GM19455 (cell line): ENCODE measurements at regions not wholly inside any gene's neighbourhood (a gene's known extent, or its start where the extent isn't known, plus 50 kb on each side); places are given as distances from the start of the nearest gene placed in this dataset.
A peak's percentile ranks its signal among the peaks of the same experiment; 100 is the strongest.
"Not testable (repeated sequence)": the region's sequence is repeated elsewhere in the genome, so short reads cannot be mapped to it uniquely, and the experiment has no call there.

ENCODE experiments used
- ATAC-seq: cut with Tn5 transposase; IDR thresholded peaks from one replicate; pipeline ENCODE4 v1.9.1; 2021; ENCODE audit not compliant: unreplicated experiment

DNA sequence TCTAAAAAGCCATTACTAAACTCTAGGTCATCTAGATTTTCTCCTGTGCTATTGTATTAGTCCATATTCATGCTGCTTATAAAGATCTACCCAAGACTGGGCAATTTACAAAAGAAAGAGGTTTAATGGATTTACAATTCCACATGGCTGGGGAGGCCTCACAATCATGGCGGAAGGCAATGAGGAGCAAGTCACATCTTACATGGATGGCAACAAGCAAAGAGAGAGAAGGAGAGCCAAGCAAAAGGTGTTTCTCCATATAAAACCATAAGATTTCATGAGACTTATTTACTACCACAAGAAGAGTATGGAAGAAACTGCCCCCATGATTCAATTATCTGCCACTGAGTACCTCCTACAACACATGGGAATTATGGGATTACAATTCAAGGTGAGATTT lies 69.6 kb upstream of the CCDC6 start:
- ATAC-seq = not testable (repeated sequence)

DNA sequence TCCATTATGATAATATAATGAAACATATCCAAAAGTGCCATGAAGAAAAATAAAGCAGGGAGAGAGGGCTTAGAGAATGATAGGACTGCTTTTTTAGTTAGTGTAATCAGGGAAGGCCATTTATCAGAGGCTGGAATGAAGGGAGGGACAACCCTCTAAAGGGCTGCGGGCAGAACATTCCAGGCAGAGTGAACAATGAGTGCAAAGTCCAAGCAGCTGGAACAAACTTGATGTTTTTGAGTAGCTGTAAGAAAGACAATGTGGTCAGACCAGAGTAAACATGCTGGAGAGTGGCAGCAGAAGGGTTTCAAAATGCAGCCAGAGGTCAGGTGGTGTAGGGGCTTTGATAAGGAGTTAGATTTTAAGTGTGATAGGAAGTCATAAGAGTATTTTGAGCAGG lies 65.6 kb upstream of the CCDC6 start:
- ATAC-seq = no peak

DNA sequence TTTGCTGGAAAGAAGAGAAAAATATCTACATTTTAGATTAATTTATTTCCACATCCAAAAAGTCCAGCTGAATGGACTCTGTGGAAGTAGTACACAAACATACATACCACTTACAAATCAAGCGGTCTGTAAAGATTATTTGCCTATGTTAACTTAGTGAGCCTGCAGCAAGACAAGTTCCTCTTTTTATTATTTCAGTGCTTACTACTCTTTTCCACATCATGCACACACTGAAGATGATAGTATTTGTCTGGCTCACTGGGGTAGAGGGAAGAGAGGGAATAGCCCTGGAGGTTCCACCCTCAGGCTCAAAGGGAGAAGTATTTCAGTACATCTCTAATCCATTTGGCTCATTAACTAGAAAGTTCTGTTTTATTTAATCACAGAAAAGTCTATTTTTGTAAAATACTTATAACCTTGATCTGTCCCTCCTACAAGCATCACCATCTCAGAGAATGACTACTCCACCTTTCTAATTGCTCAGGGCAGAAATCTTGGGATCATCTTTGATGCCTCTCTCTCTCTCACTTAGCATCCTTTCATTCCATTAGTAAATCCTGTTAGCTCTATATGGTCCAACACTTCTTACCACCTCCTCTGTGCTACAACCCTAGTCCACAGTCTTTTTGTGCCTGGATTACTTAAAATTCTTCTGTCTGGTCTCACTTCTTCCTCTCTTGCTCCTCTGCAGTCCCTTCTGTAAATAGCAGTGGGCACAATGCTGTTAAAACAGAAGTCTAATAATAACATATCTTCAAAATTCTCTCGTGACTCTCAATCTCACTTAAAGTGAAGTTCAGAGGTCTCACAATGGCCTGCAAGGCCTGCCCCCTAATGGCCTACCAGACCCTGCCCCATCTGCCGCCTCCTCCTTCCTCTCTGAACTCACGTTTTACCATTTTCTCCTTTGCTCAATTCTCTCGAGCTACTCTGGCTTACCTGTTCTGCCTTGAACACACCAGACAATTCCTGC lies 64.3 kb upstream of the CCDC6 start:
- ATAC-seq = peak; percentile 63

DNA sequence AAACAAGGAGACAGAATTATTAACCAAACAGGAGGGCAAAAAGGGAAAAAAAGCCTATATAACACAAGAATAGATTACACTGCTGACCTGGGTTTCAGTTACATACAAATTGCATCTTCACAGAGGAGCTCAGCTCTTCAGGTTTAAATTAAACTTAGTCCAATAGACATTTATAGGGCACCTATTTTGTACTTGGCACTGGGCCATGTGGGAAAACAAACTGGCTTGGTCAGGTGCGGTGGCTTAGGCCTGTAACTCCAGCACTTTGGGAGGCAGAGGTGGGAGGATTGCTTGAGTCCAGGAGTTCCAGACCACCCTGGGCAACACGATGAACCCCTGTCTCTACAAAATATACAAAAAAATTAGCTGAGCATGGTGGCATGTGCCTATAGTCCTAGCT lies 62.3 kb upstream of the CCDC6 start:
- ATAC-seq = no peak

DNA sequence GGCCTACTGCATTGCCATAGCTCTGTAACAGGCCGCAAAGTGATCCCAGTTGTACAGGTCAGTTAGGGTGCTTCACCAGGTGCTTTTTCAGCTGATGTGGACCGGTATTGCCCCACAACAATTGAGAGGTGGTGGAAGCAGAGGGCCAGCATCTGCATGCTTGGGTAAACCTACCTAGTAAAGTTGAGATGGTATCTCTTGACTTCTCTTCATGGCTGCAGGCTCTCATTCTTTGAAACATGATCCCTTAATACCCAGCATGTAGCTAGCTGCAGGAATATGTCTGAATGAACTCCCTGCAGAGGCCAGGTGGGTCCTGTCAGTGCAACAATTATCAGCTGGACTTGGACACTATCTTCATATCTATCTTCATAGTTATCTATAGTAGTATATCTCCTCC lies 60.7 kb upstream of the CCDC6 start:
- ATAC-seq = no peak

DNA sequence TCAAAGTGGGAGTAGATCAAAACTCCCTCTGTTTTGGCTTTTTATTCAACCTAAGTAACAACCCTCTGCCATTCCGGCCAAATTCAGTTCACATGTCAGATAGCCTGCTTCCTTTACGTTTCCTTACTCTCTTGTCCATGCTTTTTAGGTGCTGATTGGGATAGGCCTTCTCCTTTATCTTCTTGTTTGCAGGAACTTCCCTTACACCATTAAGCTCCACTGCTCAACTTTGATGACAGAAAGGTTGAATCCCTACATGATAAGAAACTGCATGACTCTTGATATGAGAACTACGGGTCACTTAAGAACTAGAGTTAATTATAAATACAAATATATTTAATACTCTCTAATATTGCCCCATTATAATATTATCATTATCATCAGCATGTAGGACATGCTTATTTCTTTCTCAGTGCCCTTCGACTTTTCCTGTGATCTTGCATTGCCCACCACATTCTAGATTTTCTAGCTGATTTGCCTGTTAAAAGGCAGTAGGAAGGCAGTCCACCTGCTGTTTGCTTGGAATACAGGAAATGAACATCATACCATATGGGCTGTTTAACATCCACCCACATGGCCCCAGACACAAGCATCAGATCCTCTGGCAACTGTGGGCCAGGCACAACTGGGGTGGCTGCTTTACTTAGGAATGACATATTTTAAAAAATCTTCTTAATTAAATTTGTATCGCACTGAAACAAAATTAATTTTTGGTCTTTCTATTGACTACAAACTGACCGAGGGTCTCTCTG lies 59.7 kb upstream of the CCDC6 start:
- no peak for ATAC-seq

DNA sequence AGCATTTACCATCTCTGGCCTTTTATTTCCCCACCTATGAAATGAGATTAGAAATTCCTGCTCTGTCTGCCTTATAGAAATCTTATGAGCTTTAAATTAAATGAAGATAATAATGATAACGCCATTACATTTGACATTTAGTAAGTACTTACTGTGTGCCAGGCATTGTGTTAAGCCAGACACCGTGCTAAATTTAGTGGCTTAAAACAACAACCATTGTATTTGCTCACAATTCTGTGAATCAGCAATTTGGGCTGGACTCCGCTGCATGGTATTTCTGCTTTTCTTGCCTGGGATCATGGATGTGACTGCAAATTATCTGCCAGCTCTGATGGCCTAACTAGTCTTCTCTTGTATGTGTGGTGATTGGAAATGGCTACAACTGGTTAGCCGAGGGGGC lies 56.4 kb upstream of the CCDC6 start:
- no peak for ATAC-seq

DNA sequence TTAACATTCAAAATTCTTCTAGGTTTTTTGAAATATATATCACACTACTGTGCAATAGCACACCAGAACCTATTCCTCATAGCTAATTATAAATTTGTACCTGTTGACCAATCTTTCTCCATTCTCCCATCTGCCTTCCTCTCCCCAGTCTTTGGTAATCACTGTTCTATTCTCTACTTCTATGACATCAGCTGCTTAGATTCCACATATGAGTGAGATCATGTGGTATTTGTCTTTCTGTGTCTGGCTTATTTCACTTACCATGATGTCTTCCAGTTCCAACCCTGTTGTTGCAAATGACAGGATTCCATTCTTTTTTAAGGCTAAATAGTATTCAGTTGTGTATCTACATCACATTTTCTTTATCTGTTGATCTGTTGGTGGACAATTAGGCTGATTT lies 54.4 kb upstream of the CCDC6 start:
- ATAC-seq = no peak

DNA sequence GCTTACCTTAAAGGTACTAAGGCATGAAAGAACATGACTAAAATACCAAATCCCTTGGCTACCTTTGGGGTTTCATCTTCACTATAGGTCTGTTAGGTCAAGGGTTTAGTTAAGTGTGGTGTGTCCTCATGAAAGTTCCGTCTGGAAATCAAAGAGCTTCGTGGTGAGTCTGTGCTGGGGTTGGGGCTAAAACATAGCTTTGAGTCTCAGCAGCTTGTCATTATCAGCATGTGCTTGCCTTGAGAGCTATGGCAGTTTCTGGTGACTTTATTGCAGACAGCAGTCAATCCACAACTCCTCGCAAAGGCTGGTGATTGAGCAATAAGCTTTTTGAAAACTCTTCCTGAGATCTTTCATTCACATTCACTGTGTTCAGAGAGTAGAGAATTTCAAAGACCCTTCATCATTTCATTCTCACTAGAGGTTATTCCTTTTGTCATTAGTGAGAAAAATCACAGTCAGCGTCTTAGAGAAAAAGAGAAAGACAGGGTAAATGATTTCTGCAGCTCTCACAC lies 53.2 kb upstream of the CCDC6 start:
- ATAC-seq = no peak

DNA sequence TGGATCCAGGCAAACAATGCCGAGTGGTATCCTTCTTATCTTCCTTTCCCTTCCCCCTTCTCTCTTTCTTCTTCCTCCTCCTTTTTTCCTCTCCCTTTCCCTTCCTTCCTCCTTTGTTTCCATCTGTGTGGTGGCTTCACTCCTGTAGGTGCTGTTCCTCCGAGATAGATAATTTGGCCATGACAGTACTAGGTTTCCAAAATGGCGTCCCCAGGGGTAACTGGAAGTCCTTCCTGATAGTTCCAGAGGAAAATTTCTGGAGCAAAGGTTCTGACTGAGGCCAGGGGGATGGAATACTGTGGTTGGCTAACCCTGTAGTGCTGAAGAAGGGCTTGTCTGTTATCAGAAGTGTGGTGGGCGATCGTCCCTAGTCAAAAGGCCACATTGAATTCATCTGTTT lies 52.5 kb upstream of the CCDC6 start:
- ATAC-seq = no peak

DNA sequence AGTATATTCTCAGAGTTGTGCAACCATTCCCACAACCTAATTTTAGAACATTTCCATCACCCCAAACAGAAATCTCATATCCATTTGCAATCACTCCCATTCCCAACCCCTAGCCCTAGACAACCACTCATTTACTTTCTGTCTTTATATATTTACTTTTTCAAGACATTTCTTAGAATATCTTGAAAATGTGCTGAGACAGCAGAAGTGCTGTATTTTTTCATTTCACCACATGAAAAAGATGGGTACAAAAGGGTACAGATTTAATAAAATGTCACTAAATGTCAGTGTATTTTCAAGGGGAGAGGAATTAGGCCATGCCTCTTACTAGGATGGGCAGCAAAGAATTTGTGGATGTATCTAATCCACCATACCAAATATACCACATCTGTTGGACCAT lies 51.6 kb upstream of the CCDC6 start:
- no peak for ATAC-seq
